ENCODE measurements at regions not wholly inside any gene's neighbourhood (a gene's known extent, or its start where the extent isn't known, plus 50 kb on each side); places are given as distances from the start of the nearest gene placed in this dataset.

- no peak for TF ChIP-seq CTCF (IDR thresholded peaks at IDR 0.05)
- TF ChIP-seq EZH2phosphoT487 (IDR thresholded peaks at IDR 0.05) = no peak
These were observed 221.1 kb downstream of the ZNF674 start for GRCh38 chrX:46324166-46324565.

Data from neural progenitor cell (in vitro differentiated cells).